IPS-20b (cell line): ENCODE measurements at regions not wholly inside any gene's neighbourhood (a gene's known extent, or its start where the extent isn't known, plus 50 kb on each side); places are given as distances from the start of the nearest gene placed in this dataset.

Experiments
- H3K27ac ChIP-seq: one replicate; pipeline ENCODE4 v1.5.1; 2013; ENCODE audit warnings: low read length
- H3K27me3 ChIP-seq: 2 replicates; pipeline ENCODE4 v1.6.1; 2013; ENCODE audit warnings: mild to moderate bottlenecking, low read length, inconsistent platforms; ENCODE audit not compliant: insufficient read depth
- H3K36me3 ChIP-seq: 2 replicates; pipeline ENCODE4 v1.6.1; 2013; ENCODE audit warnings: low read depth, mild to moderate bottlenecking, inconsistent platforms, low read length, moderate library complexity; ENCODE audit not compliant: insufficient read depth
- H3K4me1 ChIP-seq: 2 replicates; pipeline ENCODE4 v1.6.1; 2013; ENCODE audit warnings: mild to moderate bottlenecking, control low read depth, inconsistent platforms, low read length, moderate library complexity; ENCODE audit not compliant: insufficient read depth
- H3K4me3 ChIP-seq: 2 replicates; pipeline ENCODE4 v1.5.1; 2013; ENCODE audit warnings: mild to moderate bottlenecking, low read length, inconsistent platforms
- H3K9ac ChIP-seq: 2 replicates; pipeline ENCODE4 v1.6.1; 2013; ENCODE audit warnings: low read depth, mild to moderate bottlenecking, inconsistent platforms, low read length, moderate library complexity
- H3K9me3 ChIP-seq: 2 replicates; pipeline ENCODE4 v1.6.1; 2013; ENCODE audit warnings: mild to moderate bottlenecking, low read depth, low read length, inconsistent platforms; ENCODE audit not compliant: insufficient read depth

- H3K4me3 ChIP-seq: no peak overlapping the region
- no peak overlapping the region for H3K27ac ChIP-seq
- no peaks in the 10 kb centered on the region for H3K4me1 ChIP-seq
- no peaks in the 10 kb centered on the region for H3K27me3 ChIP-seq
- no peaks in the 10 kb centered on the region for H3K9me3 ChIP-seq
- H3K36me3 ChIP-seq: no peaks in the 10 kb centered on the region
- no peak overlapping the region for H3K9ac ChIP-seq
These were observed 112.6 kb downstream of the TMA16 start for GRCh38 chr4:163606896-163607691.

DNA sequence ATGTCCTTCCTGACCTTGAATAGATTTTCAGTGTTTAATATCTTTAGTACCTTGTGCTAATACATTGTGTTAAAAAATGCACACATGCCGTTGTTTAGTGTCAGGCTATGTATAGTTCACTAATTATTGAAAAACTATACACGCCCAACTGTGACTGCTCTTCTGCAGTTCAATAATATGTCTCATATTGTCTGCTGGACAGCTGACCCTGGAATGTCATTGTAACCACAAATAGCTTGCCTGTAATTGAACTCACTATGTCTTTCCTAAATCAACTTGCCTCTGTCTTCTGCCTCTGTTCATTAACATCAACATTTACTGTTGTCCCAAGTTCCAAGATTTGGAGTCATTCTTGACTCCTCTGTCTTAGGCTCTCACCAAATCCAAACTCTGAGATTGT is 114.5 kb downstream of the TMA16 start:
- Histone ChIP-seq H3K36me3 (no peaks in the 10 kb centered on the region), H3K4me3 (no peak overlapping the region), H3K27ac (no peak overlapping the region), H3K9me3 (no peaks in the 10 kb centered on the region), H3K27me3 (no peaks in the 10 kb centered on the region), H3K4me1 (no peaks in the 10 kb centered on the region), H3K9ac (no peak overlapping the region)

GRCh38 chr4:163610648-163611047 is 116.2 kb downstream of the TMA16 start:
- Histone ChIP-seq H3K9ac (no peak overlapping the region), H3K27me3 (no peaks in the 10 kb centered on the region), H3K9me3 (no peaks in the 10 kb centered on the region), H3K36me3 (no peaks in the 10 kb centered on the region), H3K4me3 (no peak overlapping the region), H3K27ac (no peak overlapping the region), H3K4me1 (no peaks in the 10 kb centered on the region)

DNA sequence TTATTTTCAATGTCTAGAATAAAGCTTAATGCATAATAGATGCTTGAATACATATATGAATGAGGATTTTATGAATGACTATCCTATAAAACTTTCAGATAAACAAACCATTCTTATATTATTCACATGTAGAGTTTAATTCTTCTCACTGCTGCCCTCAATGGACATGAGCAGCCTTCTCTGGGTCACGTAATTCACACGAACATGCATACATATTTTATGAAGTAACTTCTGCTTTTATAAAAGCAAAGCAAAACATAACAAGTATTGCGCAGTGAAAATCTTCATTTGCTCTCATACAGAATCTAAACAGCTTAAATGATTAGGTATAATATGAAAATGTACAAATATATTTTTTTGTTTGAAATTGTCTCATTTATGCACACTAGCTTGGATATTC is 116.7 kb downstream of the TMA16 start:
- Histone ChIP-seq H3K4me1 (no peaks in the 10 kb centered on the region), H3K27me3 (no peaks in the 10 kb centered on the region), H3K36me3 (no peaks in the 10 kb centered on the region), H3K9ac (no peak overlapping the region), H3K9me3 (no peaks in the 10 kb centered on the region), H3K27ac (no peak overlapping the region), H3K4me3 (no peak overlapping the region)

DNA sequence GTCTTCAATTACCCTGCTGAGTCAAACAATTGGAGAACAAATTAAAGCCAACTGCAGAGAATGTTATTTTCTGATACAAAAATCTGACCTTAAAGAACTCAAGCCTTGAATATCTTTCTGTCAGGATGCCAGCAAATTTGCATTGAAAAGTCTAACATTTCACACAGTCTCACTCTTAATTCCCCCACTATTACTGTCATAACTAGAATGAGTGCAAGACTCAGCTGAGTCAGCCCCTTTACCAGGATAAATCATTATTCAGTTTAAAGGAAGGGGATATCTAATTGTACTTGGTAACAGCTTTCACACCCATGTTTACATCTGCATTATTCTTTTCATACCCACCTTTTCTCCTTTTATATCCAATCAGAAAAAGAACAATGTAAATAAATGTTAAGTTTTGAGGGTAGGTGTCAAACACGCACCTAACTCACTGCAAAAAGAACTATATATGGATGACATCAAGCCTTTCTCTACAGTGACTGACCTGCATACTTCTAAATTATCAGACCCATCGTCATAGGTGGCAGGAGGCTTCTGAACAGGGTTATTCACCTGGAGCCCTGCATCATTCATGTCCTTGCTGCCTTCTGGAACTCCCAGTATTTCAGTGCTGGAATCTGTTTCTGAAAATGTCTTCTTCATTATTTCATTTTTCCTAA is 117.4 kb downstream of the TMA16 start:
- Histone ChIP-seq H3K36me3 (no peaks in the 10 kb centered on the region), H3K27ac (no peak overlapping the region), H3K27me3 (no peaks in the 10 kb centered on the region), H3K4me3 (no peak overlapping the region), H3K9me3 (no peaks in the 10 kb centered on the region), H3K9ac (no peak overlapping the region), H3K4me1 (no peaks in the 10 kb centered on the region)

DNA sequence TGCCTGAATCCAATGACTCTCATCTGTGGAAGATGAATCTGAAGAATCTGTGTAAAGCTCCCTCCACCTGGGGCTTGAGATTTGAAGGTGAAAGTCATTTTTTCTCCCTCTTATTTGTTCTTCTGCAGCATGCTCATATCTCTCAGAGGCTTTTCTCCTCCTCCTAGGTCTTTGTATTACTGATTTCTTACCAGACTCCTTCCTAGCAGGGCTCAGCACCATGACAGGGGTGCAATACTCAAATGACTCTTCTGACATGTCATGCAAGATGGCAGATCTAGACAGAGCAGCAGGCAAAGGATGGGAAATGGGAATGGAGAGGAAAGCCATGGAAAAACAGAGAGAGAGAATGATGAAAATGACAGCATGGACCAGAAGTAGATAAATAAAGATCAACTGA is 118.3 kb downstream of the TMA16 start:
- Histone ChIP-seq H3K4me1 (no peaks in the 10 kb centered on the region), H3K9ac (no peak overlapping the region), H3K4me3 (no peak overlapping the region), H3K36me3 (no peaks in the 10 kb centered on the region), H3K27ac (no peak overlapping the region), H3K27me3 (no peaks in the 10 kb centered on the region), H3K9me3 (no peaks in the 10 kb centered on the region)

DNA sequence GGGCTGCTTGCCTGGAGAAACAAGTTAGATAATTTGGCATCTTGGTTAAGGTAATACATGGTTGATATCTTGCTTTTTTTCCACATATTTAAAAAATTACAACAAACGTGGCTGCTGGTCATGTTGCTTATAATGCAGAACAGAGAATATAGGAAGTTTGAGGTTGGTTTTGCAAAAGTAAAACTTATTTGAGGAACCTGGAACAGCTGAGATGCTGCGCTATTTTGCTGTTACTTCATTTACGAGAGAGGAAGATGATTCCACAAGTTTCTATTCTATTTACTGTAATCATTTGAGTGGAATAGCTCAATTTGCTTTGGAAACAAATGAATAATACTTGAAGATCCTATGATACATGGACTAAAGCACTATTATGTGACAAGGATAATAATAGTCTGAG is 118.9 kb downstream of the TMA16 start:
- Histone ChIP-seq H3K9ac (no peak overlapping the region), H3K36me3 (no peaks in the 10 kb centered on the region), H3K4me3 (no peak overlapping the region), H3K9me3 (no peaks in the 10 kb centered on the region), H3K27ac (no peak overlapping the region), H3K27me3 (no peaks in the 10 kb centered on the region), H3K4me1 (no peaks in the 10 kb centered on the region)

GRCh38 chr4:163614866-163615265 is 120.4 kb downstream of the TMA16 start:
- H3K27me3 ChIP-seq: no peaks in the 10 kb centered on the region
- no peaks in the 10 kb centered on the region for H3K36me3 ChIP-seq
- H3K9me3 ChIP-seq: no peaks in the 10 kb centered on the region
- H3K9ac ChIP-seq: no peak overlapping the region
- H3K4me1 ChIP-seq: no peaks in the 10 kb centered on the region
- no peak overlapping the region for H3K27ac ChIP-seq
- no peak overlapping the region for H3K4me3 ChIP-seq

DNA sequence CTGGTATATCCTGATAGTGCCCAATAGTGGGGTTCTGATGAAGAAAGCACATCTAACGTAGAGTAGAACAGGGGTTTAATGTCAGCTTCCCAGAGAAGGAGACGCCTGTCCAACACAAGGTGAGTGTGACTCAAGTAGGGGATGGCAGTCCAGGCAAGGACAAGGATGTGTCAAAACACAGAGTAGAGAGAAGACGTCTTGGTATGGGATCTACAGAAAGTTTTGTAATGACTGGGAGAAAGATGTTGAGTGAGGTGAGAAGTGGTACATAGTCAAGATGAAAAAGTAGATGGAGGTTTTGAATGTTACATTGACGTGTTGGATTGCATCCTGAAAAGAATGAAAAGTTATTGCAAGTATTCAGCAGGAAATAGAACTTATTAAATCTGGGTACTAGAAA is 124.4 kb downstream of the TMA16 start:
- H3K4me3 ChIP-seq: no peak overlapping the region
- no peaks in the 10 kb centered on the region for H3K36me3 ChIP-seq
- H3K4me1 ChIP-seq: no peaks in the 10 kb centered on the region
- H3K9me3 ChIP-seq: no peaks in the 10 kb centered on the region
- no peaks in the 10 kb centered on the region for H3K27me3 ChIP-seq
- H3K27ac ChIP-seq: no peak overlapping the region
- no peak overlapping the region for H3K9ac ChIP-seq

DNA sequence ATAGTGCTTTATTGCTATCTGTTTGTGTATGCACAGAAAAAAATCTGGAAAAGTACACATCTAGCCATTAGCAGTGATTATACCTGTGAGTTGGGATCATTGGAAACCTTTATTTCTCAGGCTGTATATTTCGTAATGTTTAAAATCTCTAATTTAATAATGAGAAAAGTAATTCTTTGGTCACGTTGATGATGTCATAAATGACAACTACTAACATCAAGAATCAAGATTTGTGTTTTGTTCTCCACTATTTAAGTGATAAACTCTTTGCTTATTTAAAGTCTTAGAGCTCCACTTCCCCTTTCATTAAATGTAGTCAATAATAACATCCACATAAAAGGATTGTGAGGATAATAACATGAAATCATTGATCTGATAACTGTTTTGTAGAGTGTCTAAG is 126.2 kb downstream of the TMA16 start:
- no peak overlapping the region for H3K4me3 ChIP-seq
- no peak overlapping the region for H3K27ac ChIP-seq
- H3K9ac ChIP-seq: no peak overlapping the region
- no peaks in the 10 kb centered on the region for H3K9me3 ChIP-seq
- H3K36me3 ChIP-seq: no peaks in the 10 kb centered on the region
- H3K27me3 ChIP-seq: no peaks in the 10 kb centered on the region
- no peaks in the 10 kb centered on the region for H3K4me1 ChIP-seq

DNA sequence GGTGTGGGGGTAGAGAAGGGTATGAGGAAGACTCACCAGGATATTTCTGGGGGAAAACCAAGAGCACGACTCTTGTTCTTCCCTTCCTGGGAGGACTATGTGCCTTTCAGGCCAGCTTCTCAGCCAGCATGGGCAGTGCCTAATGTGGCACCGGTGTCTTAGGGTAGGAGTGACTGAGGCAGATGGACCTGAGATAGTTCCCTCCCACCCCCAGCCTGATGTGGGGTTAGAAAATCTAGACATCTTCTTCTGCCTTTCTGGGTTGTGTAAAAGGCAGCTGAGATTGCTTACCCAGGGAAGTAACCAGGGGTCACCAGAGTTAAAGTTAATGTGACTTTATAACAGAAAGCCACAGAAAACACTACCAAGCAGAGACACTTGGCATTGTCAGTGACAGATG is 127.3 kb downstream of the TMA16 start:
- Histone ChIP-seq H3K4me3 (no peak overlapping the region), H3K9me3 (no peaks in the 10 kb centered on the region), H3K4me1 (no peaks in the 10 kb centered on the region), H3K27me3 (no peaks in the 10 kb centered on the region), H3K9ac (no peak overlapping the region), H3K36me3 (no peaks in the 10 kb centered on the region), H3K27ac (no peak overlapping the region)

- Histone ChIP-seq H3K9ac (no peak overlapping the region), H3K27me3 (no peaks in the 10 kb centered on the region), H3K36me3 (no peaks in the 10 kb centered on the region), H3K4me3 (no peak overlapping the region), H3K4me1 (no peaks in the 10 kb centered on the region), H3K9me3 (no peaks in the 10 kb centered on the region), H3K27ac (no peak overlapping the region)
These were observed 128.0 kb downstream of the TMA16 start for GRCh38 chr4:163622379-163623035.
